ENCODE measurements at regions not wholly inside any gene's neighbourhood (a gene's known extent, or its start where the extent isn't known, plus 50 kb on each side); places are given as distances from the start of the nearest gene placed in this dataset.
A peak's percentile ranks its signal among the peaks of the same experiment; 100 is the strongest.

DNA sequence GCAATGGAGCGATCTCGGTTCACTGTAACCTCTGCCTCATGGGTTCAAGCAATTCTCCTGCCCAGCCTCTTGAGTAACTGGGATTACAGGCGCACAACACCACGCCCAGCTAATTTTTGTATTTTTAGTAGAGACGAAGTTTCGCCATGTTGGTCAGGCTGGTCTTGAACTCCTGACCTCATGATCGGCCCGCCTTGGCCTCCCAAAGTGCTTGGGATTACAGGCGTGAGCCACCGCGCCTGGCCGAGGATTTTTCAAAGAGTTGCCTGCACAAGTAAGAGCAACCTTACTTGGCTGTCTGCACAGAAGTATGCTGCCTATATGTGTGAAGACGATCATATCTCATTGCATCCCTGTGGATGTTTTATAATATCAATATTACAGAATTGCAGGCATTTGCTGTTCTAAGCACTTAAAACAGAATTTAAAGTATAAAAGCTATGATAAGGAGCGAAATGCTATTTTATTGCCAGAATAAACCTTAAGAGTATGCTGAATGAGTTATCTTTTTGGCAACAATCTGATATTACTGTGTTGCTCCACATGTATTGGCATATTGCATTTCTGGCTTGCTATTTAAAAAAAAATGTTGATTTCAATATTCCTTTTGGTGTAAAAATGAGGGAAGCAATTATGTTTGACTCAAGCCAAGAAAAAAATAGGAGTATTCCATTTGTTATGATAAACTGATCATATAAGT lies 379.4 kb upstream of the SEMA3D start:
- TF ChIP-seq, protein P1, sequence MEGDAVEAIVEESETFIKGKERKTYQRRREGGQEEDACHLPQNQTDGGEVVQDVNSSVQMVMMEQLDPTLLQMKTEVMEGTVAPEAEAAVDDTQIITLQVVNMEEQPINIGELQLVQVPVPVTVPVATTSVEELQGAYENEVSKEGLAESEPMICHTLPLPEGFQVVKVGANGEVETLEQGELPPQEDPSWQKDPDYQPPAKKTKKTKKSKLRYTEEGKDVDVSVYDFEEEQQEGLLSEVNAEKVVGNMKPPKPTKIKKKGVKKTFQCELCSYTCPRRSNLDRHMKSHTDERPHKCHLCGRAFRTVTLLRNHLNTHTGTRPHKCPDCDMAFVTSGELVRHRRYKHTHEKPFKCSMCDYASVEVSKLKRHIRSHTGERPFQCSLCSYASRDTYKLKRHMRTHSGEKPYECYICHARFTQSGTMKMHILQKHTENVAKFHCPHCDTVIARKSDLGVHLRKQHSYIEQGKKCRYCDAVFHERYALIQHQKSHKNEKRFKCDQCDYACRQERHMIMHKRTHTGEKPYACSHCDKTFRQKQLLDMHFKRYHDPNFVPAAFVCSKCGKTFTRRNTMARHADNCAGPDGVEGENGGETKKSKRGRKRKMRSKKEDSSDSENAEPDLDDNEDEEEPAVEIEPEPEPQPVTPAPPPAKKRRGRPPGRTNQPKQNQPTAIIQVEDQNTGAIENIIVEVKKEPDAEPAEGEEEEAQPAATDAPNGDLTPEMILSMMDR (IDR thresholded peaks at IDR 0.05; ENCODE audit: low read depth, low read length), result no peak
- no peak for DNase-seq (ENCODE audit: extremely low read depth, low read depth)

DNA sequence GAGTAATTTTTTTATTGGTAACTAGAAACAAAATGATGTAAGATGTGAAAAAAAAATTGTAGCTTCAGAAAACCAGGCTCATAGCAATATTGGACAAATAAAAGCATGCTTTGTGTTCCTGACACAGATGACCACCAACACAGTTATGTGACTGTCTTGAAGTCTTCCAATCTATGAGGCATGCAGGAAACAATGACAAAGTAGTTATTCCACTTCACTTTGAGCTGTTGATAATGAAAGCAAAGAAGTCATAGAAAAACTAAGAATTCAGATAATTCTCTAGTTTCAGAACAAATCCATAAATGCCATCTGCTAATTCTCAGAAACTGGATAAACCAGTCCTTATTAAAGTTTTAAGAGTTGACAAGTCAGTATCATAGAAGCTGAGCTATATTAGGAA lies 378.4 kb upstream of the SEMA3D start:
- TF ChIP-seq, protein P1 (IDR thresholded peaks at IDR 0.05; ENCODE audit: low read depth, low read length), result no peak
- no peak for DNase-seq (ENCODE audit: extremely low read depth, low read depth)

DNA sequence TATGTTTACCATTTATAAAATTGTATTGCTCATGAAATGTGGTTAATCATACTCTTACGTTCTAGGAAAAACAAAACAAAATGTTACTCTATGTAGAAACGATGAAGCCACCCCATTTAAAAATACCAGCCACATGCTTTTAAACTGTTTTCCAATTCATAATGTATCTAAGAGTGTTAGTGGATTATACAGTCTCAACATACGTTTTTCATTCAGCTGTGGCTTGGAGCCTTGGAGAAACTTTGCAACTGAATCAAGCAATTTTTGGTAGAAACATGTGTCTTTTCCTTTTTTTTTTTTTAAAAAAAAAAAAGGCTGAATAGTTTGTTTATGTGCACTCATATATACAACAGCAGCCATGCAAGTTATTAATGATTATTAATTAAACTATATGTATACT lies 378.0 kb upstream of the SEMA3D start:
- no peak for DNase-seq (ENCODE audit: extremely low read depth, low read depth)
- TF ChIP-seq, protein P1 (IDR thresholded peaks at IDR 0.05; ENCODE audit: low read depth, low read length), result no peak

DNA sequence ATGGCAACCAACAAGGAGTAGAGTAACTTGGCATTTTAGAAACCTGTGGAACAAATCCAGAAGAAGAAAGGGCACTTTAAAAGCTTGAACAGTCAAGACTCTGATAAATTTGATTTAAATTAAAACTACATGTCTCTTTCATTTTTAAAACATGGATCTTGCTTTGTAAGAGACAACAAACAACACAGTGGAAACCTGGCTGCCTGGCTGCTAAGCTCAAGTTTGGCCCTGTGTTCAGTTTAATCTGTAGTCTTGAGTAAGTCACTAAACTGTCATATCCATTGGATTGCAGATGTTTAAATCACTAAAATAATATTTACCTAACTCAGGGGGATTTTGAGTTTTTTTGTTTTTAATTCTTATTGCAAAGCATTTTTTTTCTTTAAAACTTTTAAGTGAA lies 374.9 kb upstream of the SEMA3D start:
- DNase-seq (ENCODE audit: extremely low read depth, low read depth), result no peak
- TF ChIP-seq, protein P1 (IDR thresholded peaks at IDR 0.05; ENCODE audit: low read depth, low read length), result no peak

DNA sequence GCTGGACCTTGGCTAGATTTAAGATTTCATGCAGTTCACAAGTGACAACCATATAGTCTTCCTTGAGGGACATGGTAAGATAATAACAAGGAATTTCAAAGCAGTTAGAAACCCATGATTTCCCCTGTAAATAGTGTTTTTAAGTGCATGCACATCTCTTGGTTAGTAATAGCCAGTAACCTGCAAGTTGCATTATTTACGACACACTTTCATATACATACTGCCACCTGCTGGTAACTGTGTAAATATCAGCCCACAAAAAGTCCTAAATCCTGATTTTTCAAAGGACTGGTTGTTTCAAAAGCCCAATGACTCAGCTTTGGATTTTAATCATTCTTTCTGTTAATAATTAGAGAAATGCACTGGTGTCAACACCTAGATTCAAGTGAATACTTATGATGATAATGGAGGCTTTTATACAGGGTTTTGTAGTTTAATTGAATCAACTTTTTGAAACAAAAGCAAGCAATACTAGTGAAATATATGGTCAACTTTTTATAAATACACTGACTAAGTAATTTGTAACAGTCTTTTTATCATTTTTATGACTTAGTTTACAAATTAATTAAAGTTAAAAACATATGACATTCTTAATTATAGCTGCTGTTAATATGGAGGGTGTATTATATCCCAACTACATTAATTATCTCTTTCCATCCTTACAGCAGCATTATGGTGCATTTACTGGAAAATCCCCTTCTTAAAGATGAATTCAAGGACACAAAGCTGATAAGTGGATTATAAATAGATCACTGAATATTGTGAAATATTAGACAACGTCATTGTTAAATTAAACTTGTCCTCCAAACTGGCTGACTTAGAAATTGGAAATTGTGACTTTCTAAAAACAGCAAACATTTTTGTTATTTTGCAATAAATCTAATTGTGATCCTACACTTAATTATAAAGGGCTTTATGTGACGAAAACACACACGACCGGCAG lies 367.7 kb upstream of the SEMA3D start:
- TF ChIP-seq, protein P1 (IDR thresholded peaks at IDR 0.05; ENCODE audit: low read depth, low read length), result peak; percentile 63
- DNase-seq (ENCODE audit: extremely low read depth, low read depth), result peak; percentile 65

DNA sequence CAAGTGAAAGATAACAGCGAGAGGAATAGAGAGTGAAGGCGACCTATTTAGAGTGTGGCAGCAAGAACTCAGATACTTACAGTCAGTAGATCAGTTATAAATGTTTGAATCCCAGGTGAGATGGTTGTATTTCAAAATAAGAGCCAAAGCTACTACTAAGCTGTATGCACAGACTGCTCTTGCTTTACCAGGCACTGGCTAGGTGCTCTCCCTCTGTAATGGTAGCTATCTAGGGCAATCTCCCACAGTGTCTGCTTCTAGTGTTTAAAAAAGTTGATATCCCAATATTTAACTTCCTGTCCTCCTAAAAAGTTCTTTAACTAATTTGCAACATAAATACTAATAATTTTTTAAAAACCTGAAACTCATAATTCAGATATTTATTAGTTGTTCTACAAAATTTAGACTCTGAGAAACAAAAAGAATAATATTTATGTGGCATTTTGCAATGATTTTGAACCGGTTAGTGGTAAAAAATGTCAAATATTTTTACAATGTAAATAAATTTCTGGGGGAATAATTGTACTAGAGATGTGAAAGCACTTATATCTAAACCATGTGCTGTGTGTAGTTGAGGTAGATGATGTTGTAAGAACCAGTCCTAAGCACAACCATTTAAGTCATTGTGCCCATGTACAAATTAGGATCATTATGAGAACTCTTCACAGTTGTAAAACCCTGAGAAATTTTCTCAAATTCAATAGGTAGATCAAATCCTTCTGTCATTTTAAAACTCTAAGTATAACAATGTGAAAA lies 349.3 kb upstream of the SEMA3D start:
- TF ChIP-seq, protein P1 (IDR thresholded peaks at IDR 0.05; ENCODE audit: low read depth, low read length), result no peak
- DNase-seq (ENCODE audit: extremely low read depth, low read depth), result no peak

Data from AG09319 (cell line).